ENCODE measurements at regions not wholly inside any gene's neighbourhood (a gene's known extent, or its start where the extent isn't known, plus 50 kb on each side); places are given as distances from the start of the nearest gene placed in this dataset.

- ChIA-PET POLR2A (no interaction called here), CTCF (no interaction called here)
- no peak overlapping the region for H3K4me3 ChIP-seq (ENCODE audit: low read depth, low read length)
- H3K36me3 ChIP-seq (ENCODE audit: control insufficient read depth in 2 of 2, insufficient read depth in 1 of 2, low read length in 2 of 2) = no peaks in the 10 kb centered on the region
- H3K27ac ChIP-seq (ENCODE audit: extremely low read depth, low read depth, low read length) = no peak overlapping the region
- no peaks in the 10 kb centered on the region for H3K9me3 ChIP-seq (ENCODE audit: control insufficient read depth, insufficient read depth, low read depth, low read length)
- TF ChIP-seq ZNF785 (tag by site-specific recombination; IDR thresholded peaks at IDR 0.05) (no peak), ZSCAN5A (tag by site-specific recombination; IDR thresholded peaks at IDR 0.05) (no peak), ZNF391 (tag by site-specific recombination; IDR thresholded peaks at IDR 0.05; ENCODE audit: borderline replicate concordance, low read depth) (no peak), ZNF26 (tag by site-specific recombination; IDR thresholded peaks at IDR 0.05) (no peak), ZNF530 (tag by site-specific recombination; IDR thresholded peaks at IDR 0.05; ENCODE audit: low read depth) (no peak), ZNF248 (tag by site-specific recombination; IDR thresholded peaks at IDR 0.05) (no peak), ZNF830 (tag by site-specific recombination; IDR thresholded peaks at IDR 0.05; ENCODE audit: low read depth) (no peak), ZNF571 (tag by site-specific recombination; IDR thresholded peaks at IDR 0.05) (no peak), KLF17 (tag by site-specific recombination; IDR thresholded peaks at IDR 0.05) (no peak), ZNF654 (tag by site-specific recombination; IDR thresholded peaks at IDR 0.05; ENCODE audit: low read depth) (no peak), ZNF157 (tag by site-specific recombination; IDR thresholded peaks at IDR 0.05) (no peak), ZNF549 (tag by site-specific recombination; IDR thresholded peaks at IDR 0.05) (no peak), REST (tag by site-specific recombination; IDR thresholded peaks at IDR 0.05) (no peak), ZNF37A (tag by site-specific recombination; IDR thresholded peaks at IDR 0.05) (no peak), ZNF138 (tag by site-specific recombination; IDR thresholded peaks at IDR 0.05; ENCODE audit: borderline replicate concordance) (no peak), ZNF791 (tag by site-specific recombination; IDR thresholded peaks at IDR 0.05) (no peak), ZNF664 (tag by site-specific recombination; IDR thresholded peaks at IDR 0.05) (no peak), OSR2 (tag by site-specific recombination; IDR thresholded peaks at IDR 0.05) (no peak), ZBTB26 (tag by site-specific recombination; optimal IDR thresholded peaks at IDR 0.05) (no peak), ZBTB10 (tag by site-specific recombination; IDR thresholded peaks at IDR 0.05) (no peak)
- H3K4me1 ChIP-seq (ENCODE audit: control insufficient read depth, insufficient read depth, low read length) = no peaks in the 10 kb centered on the region
These were observed 1106.2 kb upstream of the LRRN3 start for GRCh38 chr7:109984729-109985128.
